CD4-positive, alpha-beta T cell treated with Interleukin-12 subunit alpha and Interleukin-12 subunit beta, for 1 hour (primary cell): ENCODE measurements at regions not wholly inside any gene's neighbourhood (a gene's known extent, or its start where the extent isn't known, plus 50 kb on each side); places are given as distances from the start of the nearest gene placed in this dataset.

ENCODE experiments used
- DNase-seq: peaks from one replicate; pipeline ENCODE4 v3.0.0-alpha.2; 2020

DNA sequence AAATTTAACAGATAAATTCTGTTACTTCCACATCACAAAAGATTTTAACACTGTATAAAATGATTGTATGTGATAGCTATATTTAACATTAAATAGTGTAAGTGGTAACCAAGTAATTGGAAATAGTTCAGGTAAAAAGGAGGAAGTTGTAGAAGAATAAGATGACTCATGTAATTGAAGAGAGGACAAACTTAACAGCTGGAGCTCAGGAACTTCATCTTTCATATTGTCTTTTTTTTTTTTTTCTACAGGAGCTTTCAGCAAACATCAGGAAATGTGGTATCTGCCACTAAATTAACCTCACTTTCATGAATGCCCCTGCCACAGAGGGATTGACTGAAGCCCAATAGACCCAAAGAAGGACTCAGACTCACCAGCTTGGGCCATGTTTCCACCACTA, 188.4 kb upstream of the VEGFC start:
- no peak for DNase-seq

DNA sequence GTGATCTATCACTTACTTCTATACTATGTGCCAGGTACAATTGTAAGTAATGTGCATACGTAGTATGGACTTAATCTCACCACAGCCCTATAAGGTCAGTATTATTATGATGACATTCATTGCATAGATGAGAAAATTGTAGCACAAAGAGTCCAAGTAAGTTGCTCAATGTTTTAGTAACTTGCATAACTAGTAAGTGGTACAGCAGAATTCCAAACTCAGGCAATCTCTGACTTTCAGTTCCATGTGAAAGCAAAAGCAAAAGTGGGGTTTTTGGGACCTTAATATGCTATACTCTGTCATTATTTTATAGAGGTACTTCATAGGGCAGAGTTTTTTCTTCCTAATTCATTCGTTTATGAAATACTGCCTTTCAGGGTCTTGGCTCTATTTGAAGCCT, 188.8 kb upstream of the VEGFC start:
- no peak for DNase-seq

DNA sequence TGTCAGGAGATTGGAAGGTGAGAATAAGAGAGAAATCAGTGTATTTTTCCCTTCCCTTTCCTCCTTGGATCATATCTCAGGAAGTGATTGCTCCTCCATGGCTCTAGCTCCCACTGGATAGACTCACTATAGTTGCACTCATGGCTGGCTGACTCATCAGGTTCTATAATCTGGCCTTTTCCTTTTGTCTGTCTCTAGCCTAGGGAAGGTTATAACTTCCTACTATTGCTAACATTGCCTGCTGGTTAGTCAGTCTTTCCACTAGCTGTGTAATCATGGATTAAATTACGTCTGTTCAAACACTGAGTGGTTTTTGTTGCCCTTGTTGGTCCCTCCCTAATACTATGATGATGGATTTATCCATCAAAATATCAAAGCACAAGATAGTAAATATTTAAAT, 195.5 kb upstream of the VEGFC start:
- DNase-seq: no peak

DNA sequence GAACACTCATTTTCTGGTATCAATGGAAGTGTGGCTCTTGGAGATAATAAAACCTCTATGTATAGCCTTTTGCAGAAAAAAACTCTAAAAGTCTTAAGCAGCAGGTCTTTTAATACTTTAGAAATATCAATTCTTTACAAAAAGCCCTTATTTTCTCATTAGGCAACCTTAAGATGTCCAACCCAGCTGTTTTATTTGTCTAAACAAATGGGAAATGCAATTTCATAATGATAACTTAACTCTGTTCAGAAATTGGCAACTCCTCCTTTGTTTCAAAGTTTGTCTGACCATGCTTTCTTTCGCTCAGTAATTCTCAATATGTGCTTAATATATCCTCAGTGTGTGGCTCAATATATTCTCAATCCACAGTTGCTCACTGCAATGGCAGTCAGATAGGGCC, 196.5 kb upstream of the VEGFC start:
- no peak for DNase-seq

DNA sequence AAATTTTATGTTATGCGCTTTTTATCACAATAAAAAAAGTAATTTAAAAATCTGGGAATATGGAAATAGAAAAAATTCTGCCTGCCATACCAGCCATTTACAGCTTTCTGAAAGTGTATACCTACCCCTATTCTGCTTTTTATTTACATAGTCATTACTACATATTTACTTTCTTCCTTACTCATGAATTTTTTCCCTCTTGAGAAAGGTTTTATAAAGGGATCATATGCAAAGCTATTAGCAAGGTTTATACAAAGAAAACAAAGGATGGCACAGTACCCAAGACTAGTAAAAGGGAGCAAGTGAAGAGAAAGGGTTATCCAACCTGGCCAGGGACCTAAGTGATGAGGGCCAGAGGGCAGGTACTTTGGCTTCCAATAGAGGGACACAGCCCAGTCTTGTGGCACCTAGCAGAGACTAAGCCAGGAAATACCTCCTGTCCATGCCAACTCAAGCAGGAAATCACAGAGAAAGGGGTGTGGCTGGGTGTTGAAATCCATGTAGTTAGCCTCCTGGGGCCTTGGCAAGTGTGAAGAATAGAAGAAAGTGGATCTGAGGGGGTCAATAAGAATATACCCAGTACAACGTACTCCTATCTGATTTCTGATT, 207.3 kb upstream of the VEGFC start:
- DNase-seq: no peak

DNA sequence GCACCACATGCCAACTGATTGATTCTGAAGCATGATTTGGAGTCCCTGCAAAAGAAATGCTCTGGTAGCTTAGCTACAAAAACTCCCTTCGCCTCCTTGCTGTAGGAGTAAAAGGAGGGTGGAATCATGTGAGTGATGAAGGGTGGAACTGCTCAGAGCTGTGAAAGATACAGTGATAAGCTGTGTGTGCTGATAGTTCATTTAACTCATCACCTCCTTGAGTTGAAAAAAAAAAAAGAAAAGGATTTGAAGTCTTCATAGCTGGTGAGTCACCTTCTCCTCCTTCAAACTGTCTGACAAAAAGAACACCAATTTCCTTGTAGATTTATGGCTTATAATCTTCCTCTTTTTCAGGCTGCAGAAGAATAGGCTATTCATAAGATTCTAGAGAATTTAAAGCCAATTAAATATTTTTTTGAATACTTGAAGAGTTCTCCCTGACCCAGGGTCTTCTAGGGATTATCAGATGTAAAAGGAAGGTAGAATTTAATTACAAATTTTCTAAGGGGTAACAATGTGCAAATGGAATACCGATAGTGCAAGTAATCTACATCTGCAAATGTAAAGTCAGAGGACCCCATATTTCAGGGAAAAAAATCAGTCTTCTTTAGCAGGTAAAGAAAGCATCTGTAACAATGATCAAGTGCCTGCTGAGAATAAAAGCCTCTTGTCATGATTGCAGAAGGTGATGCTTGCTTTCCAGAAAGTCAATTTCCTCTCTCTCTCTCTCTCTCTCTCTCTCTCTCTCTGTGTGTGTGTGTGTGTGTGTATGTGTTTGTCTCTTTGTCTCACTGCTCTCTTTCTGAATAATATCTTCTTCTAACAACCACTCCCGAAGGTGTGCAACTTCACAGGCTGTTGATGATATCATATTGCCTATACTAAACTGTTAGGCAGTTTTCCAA, 208.8 kb upstream of the VEGFC start:
- no peak for DNase-seq

DNA sequence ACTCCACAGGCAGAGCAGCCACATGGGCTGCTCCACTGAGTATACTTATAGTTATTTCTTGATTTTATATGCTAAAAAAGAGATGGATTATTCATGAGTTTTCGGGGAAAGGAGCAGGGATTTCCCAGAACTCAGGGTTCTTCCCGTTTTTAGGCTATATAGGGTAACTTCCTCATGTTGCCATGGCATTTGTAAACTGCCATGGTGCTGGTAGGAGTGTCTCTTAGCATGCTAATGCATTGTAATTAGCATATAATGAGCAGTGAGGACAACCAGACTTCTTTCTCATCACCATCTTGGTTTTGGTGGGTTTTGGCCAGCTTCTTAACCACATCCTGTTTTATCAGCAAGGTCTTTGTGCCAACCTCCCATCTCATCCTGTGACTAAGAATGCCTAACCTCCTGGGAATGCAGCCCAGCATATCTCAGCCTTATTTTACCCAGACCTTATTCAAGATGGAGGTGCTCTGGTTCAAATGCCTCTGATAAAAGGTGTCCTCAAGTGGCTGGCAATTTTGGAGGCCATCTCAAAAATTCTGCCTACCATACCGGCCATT, 213.0 kb upstream of the VEGFC start:
- DNase-seq: no peak

DNA sequence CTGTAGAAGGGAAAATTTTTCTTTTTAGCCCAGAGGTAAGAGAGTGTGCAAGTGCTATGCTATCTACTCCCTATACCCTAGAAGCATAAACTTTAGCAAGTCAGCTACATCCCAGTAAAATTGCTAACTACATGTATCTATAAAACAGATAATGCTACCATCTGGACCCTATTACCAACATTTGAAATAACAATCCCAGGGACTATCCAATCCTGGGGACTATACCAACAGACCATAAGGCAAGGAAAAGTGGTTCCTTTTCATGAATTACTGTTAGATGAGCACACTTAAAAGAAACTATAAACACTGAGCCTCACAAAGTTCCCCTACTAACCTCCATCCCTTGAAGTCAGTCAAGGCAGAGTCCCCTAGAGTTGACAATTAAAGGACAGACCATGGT, 213.6 kb upstream of the VEGFC start:
- no peak for DNase-seq

DNA sequence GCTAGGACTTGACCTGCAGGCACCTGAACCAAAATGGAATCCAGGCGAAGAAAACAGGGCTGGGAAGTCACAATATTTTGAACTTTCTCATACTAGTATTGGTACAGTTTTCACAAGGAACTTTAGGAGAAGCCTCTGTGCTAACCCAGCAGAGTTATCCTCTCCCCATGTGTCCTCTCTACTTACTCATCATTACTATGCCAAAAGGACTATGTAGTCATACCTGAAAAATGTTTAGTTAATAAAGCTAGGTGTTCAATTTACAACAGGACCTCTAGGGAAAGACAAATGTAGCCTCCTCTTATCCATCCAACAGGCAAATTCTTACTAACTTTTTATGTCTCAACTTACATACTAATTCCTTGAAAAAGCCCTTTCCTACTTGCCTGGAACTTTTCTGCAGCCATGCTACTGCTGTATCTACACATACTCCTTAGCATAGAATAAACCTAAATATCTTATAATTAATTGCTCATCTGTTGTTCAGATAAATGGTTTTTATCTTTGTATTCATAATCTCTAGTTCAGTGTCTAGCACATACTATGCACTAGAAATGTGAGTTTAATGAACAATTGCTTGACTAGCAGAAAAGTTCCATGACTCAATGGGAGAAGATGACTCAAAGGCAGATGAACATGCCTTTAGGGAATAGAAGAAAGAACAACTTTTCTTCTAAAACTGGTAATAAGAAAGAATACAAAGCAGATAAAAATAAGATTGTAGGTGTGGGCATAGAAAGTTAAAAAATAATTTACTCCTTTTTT, 215.5 kb upstream of the VEGFC start:
- no peak for DNase-seq

DNA sequence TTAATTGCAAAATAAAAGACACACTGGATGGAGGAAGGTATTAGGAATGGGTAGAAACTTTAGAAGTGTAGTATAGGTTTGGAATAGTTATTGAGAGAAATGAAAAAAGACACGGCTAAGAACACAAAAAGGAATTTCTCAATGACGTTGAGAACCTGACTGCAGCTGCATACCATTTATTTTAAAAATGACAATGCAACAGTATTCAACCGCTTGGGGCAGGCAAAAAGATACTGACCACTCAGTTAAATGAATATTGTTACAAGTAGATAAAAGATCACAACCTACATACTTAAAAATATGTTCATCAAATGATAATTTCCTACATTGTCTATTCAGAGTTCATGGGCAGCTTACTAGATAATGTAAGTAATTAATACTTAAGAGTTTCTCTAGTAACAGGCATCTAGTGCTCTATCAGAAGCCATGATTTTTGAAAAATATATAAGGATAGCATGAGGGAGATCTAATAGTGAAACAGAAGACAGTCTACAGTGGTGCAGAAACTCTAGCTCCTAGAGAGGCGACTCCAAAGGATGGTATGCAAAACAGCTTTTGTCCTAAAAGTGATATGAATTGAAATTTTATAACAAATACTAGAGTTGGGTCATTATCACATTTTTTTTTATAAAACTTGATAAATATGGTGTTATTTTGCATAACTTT, 216.2 kb upstream of the VEGFC start:
- DNase-seq: no peak

DNA sequence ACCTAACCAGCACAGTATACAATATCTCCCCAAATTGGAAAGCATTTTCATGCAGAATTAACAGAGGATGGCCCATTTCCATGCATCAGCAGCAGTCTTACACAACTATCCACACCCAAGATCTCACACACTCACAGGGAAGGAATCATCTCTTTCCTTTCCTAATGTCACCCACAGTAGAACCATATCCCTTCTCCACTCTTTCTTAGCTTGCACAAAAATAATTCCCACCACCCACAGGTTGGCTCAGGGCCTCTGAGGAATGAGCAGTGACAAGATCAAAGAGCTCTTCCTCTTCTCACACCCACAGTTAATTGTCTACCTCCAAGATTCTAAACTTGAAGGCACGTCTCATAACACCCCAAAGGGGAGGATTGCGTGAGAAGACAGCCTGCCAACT, 217.7 kb upstream of the VEGFC start:
- DNase-seq: no peak

DNA sequence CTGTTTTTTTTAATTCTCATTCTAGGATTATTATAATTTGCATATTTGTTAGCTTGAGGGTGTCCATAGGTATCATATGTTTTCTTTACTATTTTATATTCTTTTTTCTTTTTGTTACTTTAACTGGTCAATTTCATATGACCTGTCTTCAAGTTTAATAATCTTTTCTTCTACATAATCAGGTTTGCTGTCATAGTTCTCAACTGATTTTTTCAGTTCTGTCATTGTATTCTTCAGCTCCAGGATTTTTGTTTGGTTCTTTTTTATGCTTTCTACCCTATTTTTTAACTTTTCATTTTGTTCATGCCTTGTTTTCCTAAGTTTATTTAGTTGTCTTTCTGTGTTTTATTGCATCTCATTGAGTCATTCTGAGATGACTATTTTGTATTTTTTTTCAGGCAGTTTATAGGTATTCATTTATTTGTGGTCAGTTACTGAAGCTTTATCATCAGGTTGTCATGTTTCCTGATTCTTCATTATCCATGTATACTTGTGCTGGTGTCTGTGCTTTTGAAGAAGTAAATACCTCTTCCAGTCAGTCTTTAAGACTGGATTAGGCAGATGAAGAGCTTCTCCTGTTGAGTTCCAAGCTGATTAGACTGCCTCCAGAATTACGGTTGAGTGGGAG, 220.3 kb upstream of the VEGFC start:
- no peak for DNase-seq

DNA sequence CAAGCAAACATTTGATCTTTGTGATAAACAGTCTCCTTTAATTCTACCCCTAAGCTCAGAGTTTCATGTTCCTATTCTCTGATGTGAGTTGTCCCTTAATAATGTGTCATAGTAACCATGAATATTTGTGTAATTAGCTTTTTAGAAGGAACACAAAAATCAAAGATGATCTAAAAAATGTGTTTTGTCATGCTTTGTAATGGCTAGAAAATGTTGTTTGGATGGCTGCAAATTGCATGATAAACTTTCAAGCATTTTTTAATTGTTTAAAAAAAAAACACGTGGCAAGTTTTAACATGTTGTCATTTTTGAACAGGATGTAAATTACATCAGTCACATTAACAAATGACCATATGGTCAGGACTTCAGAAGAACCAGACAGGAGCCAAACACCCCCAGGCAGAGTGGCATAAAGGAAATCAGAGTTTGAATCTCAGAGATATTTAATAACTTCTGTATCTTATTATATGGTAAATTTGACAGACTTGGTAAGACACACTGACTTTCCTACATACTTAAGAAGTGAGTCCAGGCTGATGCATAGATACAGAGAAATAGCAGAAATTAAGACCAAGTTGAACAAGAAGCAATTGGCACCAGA, 223.9 kb upstream of the VEGFC start:
- no peak for DNase-seq

DNA sequence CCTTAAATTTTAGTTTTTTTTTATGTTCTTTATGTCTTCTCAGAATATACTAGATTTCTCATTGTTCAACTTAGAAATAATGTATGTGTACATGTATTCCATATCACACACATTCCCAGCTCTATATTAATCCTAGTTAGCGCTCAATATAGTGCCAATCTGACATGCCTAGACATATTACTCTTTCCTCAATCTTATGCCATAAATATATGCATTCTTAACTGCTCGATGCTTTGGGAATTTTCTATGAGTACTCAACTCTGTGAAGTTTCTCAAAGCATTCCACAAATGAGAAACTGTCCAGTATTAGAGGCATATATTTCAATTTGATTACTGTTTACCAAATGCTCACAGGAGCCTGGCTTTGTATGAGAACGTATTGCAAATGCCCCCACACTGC, 231.2 kb upstream of the VEGFC start:
- DNase-seq: no peak

DNA sequence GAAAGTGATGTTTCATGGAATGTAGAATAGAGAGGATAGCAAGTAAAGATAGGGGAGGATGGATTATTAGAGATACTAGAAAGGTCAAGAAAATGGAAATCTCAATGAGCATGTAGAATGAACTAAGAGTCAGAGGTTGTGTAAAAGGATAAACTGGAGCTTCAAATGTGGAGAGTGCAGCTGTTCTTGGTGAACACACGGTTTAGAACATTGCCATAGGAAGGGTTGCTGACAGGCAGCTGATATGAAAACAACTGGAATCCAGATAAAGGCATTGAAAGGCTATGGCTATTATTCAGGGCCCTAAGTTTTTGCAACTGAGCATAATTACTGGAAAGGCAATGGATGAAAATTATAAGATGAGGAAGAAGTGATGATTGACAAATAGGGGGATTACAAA, 239.6 kb upstream of the VEGFC start:
- no peak for DNase-seq

DNA sequence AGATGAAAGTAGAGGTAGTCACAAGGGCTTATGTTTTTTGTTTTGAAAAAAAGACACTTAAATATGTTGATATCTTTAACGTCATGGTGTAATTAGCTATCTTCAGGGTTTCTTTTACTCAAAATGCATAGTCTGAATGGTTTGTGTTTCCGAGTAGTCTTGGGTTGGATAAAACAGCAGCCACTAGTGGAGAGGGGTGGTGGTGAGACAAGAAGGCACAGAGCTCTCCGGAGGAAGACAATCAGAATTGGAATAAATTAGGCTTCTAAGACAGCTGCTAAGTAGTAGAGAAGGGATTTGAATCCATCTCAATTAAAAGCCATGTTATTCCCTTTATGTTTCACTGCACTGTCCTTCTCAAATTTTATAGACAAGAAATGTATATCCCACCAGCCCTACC, 240.4 kb upstream of the VEGFC start:
- no peak for DNase-seq

DNA sequence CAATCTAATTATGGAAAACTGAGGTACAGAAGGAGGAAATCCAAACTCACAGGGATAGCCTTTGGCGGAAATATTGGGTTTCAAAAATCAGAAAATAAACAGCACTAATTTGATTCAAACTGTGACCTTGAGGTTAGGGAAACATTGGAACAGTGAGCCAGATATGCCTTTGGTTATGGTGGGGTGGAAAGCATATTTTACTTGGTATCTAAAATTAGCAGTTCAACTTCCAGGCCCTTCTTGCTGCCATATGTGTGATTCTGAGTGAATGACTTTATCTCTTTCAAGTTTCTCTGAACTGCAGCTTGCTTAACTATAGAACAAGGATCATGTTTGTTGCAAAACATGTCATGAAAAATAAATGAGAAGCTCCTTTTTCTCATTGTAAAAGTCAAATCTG, 240.9 kb upstream of the VEGFC start:
- DNase-seq: no peak

DNA sequence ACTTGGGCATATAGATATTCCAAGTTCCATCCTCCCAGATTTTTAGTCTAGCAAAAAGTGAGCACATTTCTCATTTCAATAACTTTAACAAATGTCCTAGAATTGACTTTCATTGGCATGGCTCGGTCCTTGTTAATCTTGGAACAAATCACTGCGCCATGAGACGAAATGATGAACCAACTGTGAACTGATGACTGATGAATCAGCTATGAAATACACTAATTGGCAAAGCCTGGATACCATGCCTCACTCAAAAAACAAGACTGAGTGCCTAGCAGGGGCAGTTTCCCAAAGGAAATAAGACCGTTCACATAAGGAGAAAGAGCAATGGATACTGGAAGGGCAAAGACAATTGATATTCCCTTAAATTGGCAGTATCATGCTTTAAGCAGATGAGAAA, 248.6 kb upstream of the VEGFC start:
- no peak for DNase-seq

DNA sequence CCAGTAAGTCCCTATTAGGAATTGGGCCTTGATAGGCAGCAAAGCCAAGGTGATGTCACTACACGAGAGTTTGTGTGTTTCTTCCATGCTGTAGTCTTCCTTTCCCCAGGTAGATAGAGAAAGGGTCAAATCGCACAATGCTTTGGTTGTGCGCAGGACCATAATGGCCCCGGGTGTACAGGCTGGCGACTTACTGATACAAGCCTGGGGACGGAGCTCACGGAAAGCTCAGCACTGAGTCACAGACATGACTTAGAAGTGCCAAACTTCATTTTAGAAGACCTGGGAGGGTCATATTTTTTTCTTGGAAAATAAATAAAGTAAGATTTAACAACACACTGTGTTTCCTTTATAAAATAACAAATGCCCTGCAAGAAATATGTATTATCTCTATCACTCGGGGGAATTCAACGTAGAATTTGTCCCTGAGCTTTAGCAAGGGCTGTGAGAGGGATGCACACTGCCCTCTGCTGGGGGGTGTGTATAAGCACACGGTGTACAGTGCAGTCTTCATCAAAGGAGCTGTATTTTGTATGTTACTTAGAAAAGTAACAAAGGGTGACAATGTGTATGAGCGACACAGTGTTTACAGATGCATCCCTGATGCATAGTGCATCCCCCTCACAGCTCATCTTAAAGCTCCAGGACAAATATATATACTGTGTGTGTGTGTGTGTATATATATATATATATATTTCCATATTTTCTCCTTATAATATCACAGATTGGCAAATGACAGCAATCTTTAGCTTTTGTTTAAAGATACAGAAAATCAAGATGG, 254.5 kb upstream of the VEGFC start:
- peak; percentile 40 for DNase-seq

DNA sequence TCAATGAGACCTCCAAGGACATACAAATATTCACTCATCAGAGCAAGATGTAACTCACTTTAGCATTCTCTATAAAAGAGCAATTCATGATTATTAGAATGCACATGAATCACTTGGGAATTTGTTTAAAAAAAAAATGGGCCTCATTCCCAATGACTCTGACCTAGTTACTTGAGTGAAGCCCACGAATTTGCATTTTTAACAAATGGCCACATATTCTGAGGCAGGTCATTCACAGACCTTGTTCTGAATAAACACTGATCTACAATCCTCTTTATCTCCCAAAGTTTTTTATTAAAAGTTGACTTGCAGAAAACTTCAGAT, 255.1 kb upstream of the VEGFC start:
- no peak for DNase-seq

DNA sequence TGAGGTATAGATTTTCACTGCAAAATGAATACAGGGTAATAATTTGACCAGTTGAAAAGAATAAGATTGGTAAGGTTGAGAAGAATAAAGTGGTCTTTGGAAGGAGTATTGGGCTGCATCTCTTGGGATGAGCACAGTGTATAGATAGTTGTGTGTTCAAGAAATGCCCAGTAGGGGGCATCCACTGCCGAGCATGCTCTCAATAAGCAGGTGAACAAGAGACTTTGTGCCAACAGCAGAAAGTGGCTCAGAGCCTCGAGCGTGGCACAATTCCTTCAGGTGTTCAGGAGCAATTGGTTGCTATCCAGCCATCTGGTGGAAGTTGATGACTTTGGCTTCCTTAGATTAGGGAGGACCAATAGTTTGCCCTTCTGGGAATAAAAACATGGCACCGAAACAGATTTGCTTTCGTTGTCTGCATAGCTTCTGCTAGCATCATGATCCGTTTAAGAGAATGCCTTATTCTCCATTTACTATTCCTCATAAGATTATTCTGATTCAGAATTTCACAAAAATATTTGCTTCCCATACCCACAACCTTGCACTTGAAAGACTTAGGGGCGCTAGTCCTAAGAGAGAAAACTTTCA, 258.1 kb upstream of the NEIL3 start:
- DNase-seq: peak; percentile 27
